Amniotic stem cell (primary cell): ENCODE measurements at regions not wholly inside any gene's neighbourhood (a gene's known extent, or its start where the extent isn't known, plus 50 kb on each side); places are given as distances from the start of the nearest gene placed in this dataset.
A peak's percentile ranks its signal among the peaks of the same experiment; 100 is the strongest.
"Not testable (repeated sequence)": the region's sequence is repeated elsewhere in the genome, so short reads cannot be mapped to it uniquely, and the experiment has no call there.

Experiments used
- DNase-seq: peaks from one replicate; lab custom pipeline; 2025; lab: John Stamatoyannopoulos, UW

GRCh38 chr5:106121972-106122605, 1548.6 kb downstream of the EFNA5 start:
- DNase-seq = no peak

- no peak for DNase-seq
Measured at GRCh38 chr5:106116682-106117081, 1554.1 kb downstream of the EFNA5 start.

- DNase-seq = no peak
Measured at GRCh38 chr5:106113922-106114321, 1556.8 kb downstream of the EFNA5 start.

GRCh38 chr5:106106384-106106783, 1564.4 kb downstream of the EFNA5 start:
- DNase-seq = no peak

GRCh38 chr5:106097340-106097739, 1573.4 kb downstream of the EFNA5 start:
- no peak for DNase-seq

GRCh38 chr5:106094839-106095238, 1575.9 kb downstream of the EFNA5 start:
- no peak for DNase-seq

- peak; percentile 73 for DNase-seq
Measured at GRCh38 chr5:106094204-106094607, 1576.5 kb downstream of the EFNA5 start.

GRCh38 chr5:106093134-106093533, 1577.6 kb downstream of the EFNA5 start:
- no peak for DNase-seq

GRCh38 chr5:106092455-106092854, 1578.3 kb downstream of the EFNA5 start:
- no peak for DNase-seq

- DNase-seq = no peak
Measured at GRCh38 chr5:106089073-106089472, 1581.7 kb downstream of the EFNA5 start.

- no peak for DNase-seq
Measured at GRCh38 chr5:106088462-106088861, 1582.3 kb downstream of the EFNA5 start.

- no peak for DNase-seq
Measured at GRCh38 chr5:106086352-106086751, 1584.4 kb downstream of the EFNA5 start.

- no peak for DNase-seq
Measured at GRCh38 chr5:106085556-106085955, 1585.2 kb downstream of the EFNA5 start.

- DNase-seq = no peak
Measured at GRCh38 chr5:106085136-106085535, 1585.6 kb downstream of the EFNA5 start.

- no peak for DNase-seq
Measured at GRCh38 chr5:106080535-106080934, 1590.2 kb downstream of the EFNA5 start.

- DNase-seq = no peak
Measured at GRCh38 chr5:106076655-106077054, 1594.1 kb downstream of the EFNA5 start.

GRCh38 chr5:106072208-106072607, 1598.5 kb downstream of the EFNA5 start:
- no peak for DNase-seq

GRCh38 chr5:106047341-106047740, 1623.4 kb downstream of the EFNA5 start:
- DNase-seq = no peak

GRCh38 chr5:106032069-106032468, 1638.7 kb downstream of the EFNA5 start:
- not testable (repeated sequence) for DNase-seq

- no peak for DNase-seq
Measured at GRCh38 chr5:106028314-106028713, 1642.4 kb downstream of the EFNA5 start.

- no peak for DNase-seq
Measured at GRCh38 chr5:106020894-106021293, 1649.8 kb downstream of the EFNA5 start.

GRCh38 chr5:106019261-106019660, 1651.5 kb downstream of the EFNA5 start:
- DNase-seq = no peak

GRCh38 chr5:106017243-106017857, 1653.4 kb downstream of the EFNA5 start:
- no peak for DNase-seq

- DNase-seq = no peak
Measured at GRCh38 chr5:106014262-106014661, 1656.5 kb downstream of the EFNA5 start.
